ENCODE measurements at regions not wholly inside any gene's neighbourhood (a gene's known extent, or its start where the extent isn't known, plus 50 kb on each side); places are given as distances from the start of the nearest gene placed in this dataset.

GRCh38 chr6:88513471-88513870 lies 347.3 kb upstream of the CNR1 start:
- no peak for TF ChIP-seq CTCF (IDR thresholded peaks at IDR 0.05)
- TF ChIP-seq POLR2A (IDR thresholded peaks at IDR 0.05): no peak

All from upper lobe of left lung (tissue), 4 donors.